ENCODE measurements at regions not wholly inside any gene's neighbourhood (a gene's known extent, or its start where the extent isn't known, plus 50 kb on each side); places are given as distances from the start of the nearest gene placed in this dataset.
A peak's percentile ranks its signal among the peaks of the same experiment; 100 is the strongest.

GRCh38 chr14:97633131-97633738 lies 836.1 kb downstream of the VRK1 start:
- Histone ChIP-seq H3K4me1 (ENCODE audit: insufficient read depth) (no peaks in the 10 kb centered on the region), H3K4me3 (no peak overlapping the region), H3K9me3 (ENCODE audit: low read depth) (no peaks in the 10 kb centered on the region), H4K20me1 (ENCODE audit: insufficient read depth, poor library complexity, severe bottlenecking) (no peaks in the 10 kb centered on the region), H3K4me2 (no peak overlapping the region), H3K27me3 (peaks cover 4% of the 10 kb centered on the region), H3K79me2 (no peaks in the 10 kb centered on the region), H3K9me2 (replicated peaks; ENCODE audit: insufficient read depth) (no peaks in the 10 kb centered on the region), H3K27ac (no peak overlapping the region), H3K36me3 (replicated peaks; ENCODE audit: insufficient read depth, low read depth) (no peaks in the 10 kb centered on the region), H2AFZ (no peak overlapping the region)
- DNase-seq (ENCODE audit: low spot score) = no peak
- 84% methylated on average over 4 of the region's 4 CpGs for WGBS (ENCODE audit: low lambda C conversion rate, missing lambda C conversion rate)
- TF ChIP-seq EZH2phosphoT487 (IDR thresholded peaks at IDR 0.05; ENCODE audit: low read depth, severe bottlenecking, unreplicated experiment) (no peak), EZH2 (IDR thresholded peaks at IDR 0.05; ENCODE audit: borderline replicate concordance) (no peak)
- TF ChIP-seq, protein P1, sequence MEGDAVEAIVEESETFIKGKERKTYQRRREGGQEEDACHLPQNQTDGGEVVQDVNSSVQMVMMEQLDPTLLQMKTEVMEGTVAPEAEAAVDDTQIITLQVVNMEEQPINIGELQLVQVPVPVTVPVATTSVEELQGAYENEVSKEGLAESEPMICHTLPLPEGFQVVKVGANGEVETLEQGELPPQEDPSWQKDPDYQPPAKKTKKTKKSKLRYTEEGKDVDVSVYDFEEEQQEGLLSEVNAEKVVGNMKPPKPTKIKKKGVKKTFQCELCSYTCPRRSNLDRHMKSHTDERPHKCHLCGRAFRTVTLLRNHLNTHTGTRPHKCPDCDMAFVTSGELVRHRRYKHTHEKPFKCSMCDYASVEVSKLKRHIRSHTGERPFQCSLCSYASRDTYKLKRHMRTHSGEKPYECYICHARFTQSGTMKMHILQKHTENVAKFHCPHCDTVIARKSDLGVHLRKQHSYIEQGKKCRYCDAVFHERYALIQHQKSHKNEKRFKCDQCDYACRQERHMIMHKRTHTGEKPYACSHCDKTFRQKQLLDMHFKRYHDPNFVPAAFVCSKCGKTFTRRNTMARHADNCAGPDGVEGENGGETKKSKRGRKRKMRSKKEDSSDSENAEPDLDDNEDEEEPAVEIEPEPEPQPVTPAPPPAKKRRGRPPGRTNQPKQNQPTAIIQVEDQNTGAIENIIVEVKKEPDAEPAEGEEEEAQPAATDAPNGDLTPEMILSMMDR (IDR thresholded peaks at IDR 0.05; ENCODE audit: poor library complexity) = no peak

DNA sequence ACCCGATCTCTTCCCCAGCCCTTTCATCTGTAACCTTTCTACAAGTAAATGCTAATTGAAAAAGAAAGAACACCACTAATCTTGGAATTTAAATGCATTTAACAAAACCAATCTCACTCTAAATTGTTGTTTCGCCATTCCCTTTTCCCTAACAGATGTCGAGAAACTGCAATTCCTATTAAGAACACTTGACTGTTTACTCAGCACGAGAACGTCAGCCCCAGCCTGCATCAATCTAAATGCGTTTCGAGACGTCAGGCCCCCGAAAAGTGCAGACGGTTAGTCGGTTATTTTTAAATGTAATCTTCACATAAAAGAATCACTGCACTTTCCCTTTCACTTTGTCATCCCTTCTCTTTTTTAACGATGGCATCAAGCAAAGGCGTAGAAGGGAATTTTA lies 837.6 kb downstream of the VRK1 start:
- Histone ChIP-seq H3K36me3 (replicated peaks; ENCODE audit: insufficient read depth, low read depth) (no peaks in the 10 kb centered on the region), H3K79me2 (no peaks in the 10 kb centered on the region), H3K9me3 (ENCODE audit: low read depth) (no peaks in the 10 kb centered on the region), H3K9me2 (replicated peaks; ENCODE audit: insufficient read depth) (no peaks in the 10 kb centered on the region), H3K4me1 (ENCODE audit: insufficient read depth) (no peaks in the 10 kb centered on the region), H4K20me1 (ENCODE audit: insufficient read depth, poor library complexity, severe bottlenecking) (no peaks in the 10 kb centered on the region), H3K27me3 (peaks cover 4% of the 10 kb centered on the region), H3K27ac (no peak overlapping the region), H3K4me2 (peak overlapping the region; percentile 55), H3K4me3 (no peak overlapping the region), H2AFZ (no peak overlapping the region)
- no peak for DNase-seq (ENCODE audit: low spot score)
- TF ChIP-seq, protein P1 (IDR thresholded peaks at IDR 0.05; ENCODE audit: poor library complexity) = no peak
- TF ChIP-seq EZH2phosphoT487 (IDR thresholded peaks at IDR 0.05; ENCODE audit: low read depth, severe bottlenecking, unreplicated experiment) (no peak), EZH2 (IDR thresholded peaks at IDR 0.05; ENCODE audit: borderline replicate concordance) (no peak)
- WGBS (ENCODE audit: low lambda C conversion rate, missing lambda C conversion rate) = 36% methylated on average over 13 of the region's 13 CpGs

- H2AFZ ChIP-seq = no peak overlapping the region
- WGBS (ENCODE audit: low lambda C conversion rate, missing lambda C conversion rate) = 52% methylated on average over 3 of the region's 3 CpGs
- H3K27ac ChIP-seq = no peak overlapping the region
Observed at GRCh38 chr14:97638864-97639263, 841.7 kb downstream of the VRK1 start.

More at GRCh38 chr14:97638864-97639263, 841.7 kb downstream of the VRK1 start:
- H3K9me3 ChIP-seq (ENCODE audit: low read depth) = no peaks in the 10 kb centered on the region
- H3K27me3 ChIP-seq = peaks cover 4% of the 10 kb centered on the region
- no peak overlapping the region for H3K4me3 ChIP-seq
- H3K4me2 ChIP-seq = no peak overlapping the region
- no peaks in the 10 kb centered on the region for H3K36me3 ChIP-seq (replicated peaks; ENCODE audit: insufficient read depth, low read depth)
- no peaks in the 10 kb centered on the region for H4K20me1 ChIP-seq (ENCODE audit: insufficient read depth, poor library complexity, severe bottlenecking)
- no peaks in the 10 kb centered on the region for H3K79me2 ChIP-seq
- TF ChIP-seq EZH2 (IDR thresholded peaks at IDR 0.05; ENCODE audit: borderline replicate concordance) = no peak
- TF ChIP-seq EZH2phosphoT487 (IDR thresholded peaks at IDR 0.05; ENCODE audit: low read depth, severe bottlenecking, unreplicated experiment) = no peak
- TF ChIP-seq, protein P1 (IDR thresholded peaks at IDR 0.05; ENCODE audit: poor library complexity) = no peak
- H3K9me2 ChIP-seq (replicated peaks; ENCODE audit: insufficient read depth) = no peaks in the 10 kb centered on the region
- no peaks in the 10 kb centered on the region for H3K4me1 ChIP-seq (ENCODE audit: insufficient read depth)
- no peak for DNase-seq (ENCODE audit: low spot score)
